ENCODE measurements at regions not wholly inside any gene's neighbourhood (a gene's known extent, or its start where the extent isn't known, plus 50 kb on each side); places are given as distances from the start of the nearest gene placed in this dataset.

DNA sequence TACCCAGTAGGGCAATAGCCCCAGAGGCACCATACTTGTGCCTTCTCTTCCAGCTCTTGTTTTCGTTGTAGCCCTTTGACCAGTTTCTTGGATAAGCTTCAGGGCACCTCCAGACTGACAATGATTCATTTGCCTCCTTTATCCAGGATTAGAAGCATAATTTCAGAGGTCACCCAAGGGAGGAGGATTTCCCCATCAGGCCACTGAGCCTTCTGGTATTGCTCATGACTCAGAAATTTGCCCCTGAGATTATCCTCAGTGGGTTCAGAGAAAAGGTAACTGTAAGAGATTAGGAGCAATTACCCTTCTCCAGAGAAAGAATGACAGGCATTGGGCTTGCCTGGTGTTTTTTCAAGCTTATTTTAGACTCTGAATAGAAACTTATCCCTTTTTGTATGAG is 147.9 kb downstream of the MSX2 start:
- DNase-seq (ENCODE audit: low spot score) = no peak
- TF ChIP-seq, protein P1, sequence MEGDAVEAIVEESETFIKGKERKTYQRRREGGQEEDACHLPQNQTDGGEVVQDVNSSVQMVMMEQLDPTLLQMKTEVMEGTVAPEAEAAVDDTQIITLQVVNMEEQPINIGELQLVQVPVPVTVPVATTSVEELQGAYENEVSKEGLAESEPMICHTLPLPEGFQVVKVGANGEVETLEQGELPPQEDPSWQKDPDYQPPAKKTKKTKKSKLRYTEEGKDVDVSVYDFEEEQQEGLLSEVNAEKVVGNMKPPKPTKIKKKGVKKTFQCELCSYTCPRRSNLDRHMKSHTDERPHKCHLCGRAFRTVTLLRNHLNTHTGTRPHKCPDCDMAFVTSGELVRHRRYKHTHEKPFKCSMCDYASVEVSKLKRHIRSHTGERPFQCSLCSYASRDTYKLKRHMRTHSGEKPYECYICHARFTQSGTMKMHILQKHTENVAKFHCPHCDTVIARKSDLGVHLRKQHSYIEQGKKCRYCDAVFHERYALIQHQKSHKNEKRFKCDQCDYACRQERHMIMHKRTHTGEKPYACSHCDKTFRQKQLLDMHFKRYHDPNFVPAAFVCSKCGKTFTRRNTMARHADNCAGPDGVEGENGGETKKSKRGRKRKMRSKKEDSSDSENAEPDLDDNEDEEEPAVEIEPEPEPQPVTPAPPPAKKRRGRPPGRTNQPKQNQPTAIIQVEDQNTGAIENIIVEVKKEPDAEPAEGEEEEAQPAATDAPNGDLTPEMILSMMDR (IDR thresholded peaks at IDR 0.05; ENCODE audit: extremely low read depth, missing control alignments) = no peak

- TF ChIP-seq, protein P1 (IDR thresholded peaks at IDR 0.05; ENCODE audit: extremely low read depth, missing control alignments) = no peak
- no peak for DNase-seq (ENCODE audit: low spot score)
Measured at GRCh38 chr5:174852143-174852542, 127.8 kb downstream of the MSX2 start.

- DNase-seq (ENCODE audit: low spot score) = no peak
- TF ChIP-seq, protein P1 (IDR thresholded peaks at IDR 0.05; ENCODE audit: extremely low read depth, missing control alignments) = no peak
Measured at GRCh38 chr5:174850565-174851169, 126.3 kb downstream of the MSX2 start.

DNA sequence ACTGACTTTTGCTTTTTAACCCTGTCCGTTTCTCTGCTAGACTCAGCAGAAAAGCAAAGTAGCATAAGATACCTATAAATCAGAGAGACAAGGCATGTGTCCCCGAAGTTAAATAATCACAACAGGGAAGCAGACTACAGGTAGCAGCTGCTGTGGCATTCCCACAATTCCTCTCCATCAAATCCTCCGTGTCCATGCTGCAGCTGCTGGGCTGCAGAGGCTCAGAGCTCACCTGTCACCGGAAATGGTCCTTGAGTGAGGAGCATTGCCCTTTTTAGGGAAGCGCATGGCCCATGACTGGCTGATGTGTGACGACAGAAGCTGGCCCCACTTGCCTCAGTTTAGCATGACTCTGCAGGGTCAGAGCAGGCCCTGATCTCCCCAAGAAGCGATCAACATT is 125.0 kb downstream of the MSX2 start:
- TF ChIP-seq, protein P1 (IDR thresholded peaks at IDR 0.05; ENCODE audit: extremely low read depth, missing control alignments) = no peak
- DNase-seq (ENCODE audit: low spot score) = no peak

GRCh38 chr5:174844971-174845370 is 120.6 kb downstream of the MSX2 start:
- TF ChIP-seq, protein P1 (IDR thresholded peaks at IDR 0.05; ENCODE audit: extremely low read depth, missing control alignments) = no peak
- DNase-seq (ENCODE audit: low spot score) = no peak

GRCh38 chr5:174843263-174844250 is 119.2 kb downstream of the MSX2 start:
- DNase-seq (ENCODE audit: low spot score) = no peak
- TF ChIP-seq, protein P1 (IDR thresholded peaks at IDR 0.05; ENCODE audit: extremely low read depth, missing control alignments) = no peak

DNA sequence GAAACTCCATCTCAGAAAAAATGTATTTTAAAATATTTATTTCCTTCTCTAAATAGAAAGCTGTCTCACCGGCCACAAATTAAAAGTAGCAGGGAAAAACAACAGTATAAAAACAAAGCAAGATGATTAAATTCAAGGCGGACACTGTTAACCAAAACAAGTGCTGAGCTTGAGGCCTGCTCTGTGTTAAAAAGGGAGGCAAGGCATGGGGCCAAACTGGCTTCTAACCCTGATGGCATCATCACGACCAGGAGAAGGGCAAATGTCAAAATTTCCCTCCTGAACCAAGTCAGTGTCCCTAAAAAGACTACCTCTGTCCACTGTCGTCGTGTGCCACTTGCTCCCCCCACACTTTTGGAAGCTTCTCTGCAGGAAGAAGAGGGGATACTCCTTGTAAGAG is 116.1 kb downstream of the MSX2 start:
- no peak for DNase-seq (ENCODE audit: low spot score)
- TF ChIP-seq, protein P1 (IDR thresholded peaks at IDR 0.05; ENCODE audit: extremely low read depth, missing control alignments) = no peak

All from GM20000 (cell line).